ENCODE measurements at regions not wholly inside any gene's neighbourhood (a gene's known extent, or its start where the extent isn't known, plus 50 kb on each side); places are given as distances from the start of the nearest gene placed in this dataset.

DNA sequence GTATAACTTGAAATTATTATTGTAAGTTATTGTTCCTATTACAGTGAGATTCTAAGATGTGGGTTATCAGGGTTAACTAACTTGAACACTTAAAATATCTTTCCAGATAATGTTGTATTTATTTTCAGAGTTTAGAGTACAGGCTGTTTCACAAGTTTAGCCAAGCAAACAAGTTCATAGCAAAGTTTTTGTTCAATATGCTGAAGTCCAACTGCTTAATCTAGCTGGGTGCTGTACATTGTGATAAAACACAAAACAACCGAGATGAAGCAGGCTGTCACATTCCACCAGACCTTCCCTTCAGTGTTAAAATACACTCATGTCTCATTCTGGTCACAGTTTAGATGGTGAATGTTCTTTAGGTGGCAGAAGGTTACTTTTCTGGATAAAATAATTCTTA, 148.0 kb upstream of the PCDH20 start:
- Histone ChIP-seq H3K4me1 (ENCODE audit: control insufficient read depth in 1 of 2, insufficient read depth in 2 of 2, low read length in 2 of 2) (no peaks in the 10 kb centered on the region), H3K4me3 (replicated peaks in 1 of 2; ENCODE audit: low read depth in 1 of 2, low read length in 2 of 2) (no peak overlapping the region), H3K9ac (ENCODE audit: low read length) (no peak overlapping the region), H3K27me3 (ENCODE audit: insufficient read depth, low read length) (no peaks in the 10 kb centered on the region), H2AFZ (ENCODE audit: low read depth, low read length, poor library complexity, severe bottlenecking) (peak overlapping the region; percentile 60), H4K20me1 (ENCODE audit: insufficient read depth) (no peaks in the 10 kb centered on the region), H3K9me2 (ENCODE audit: insufficient read depth) (no peaks in the 10 kb centered on the region), H3K79me2 (ENCODE audit: insufficient read depth, low read length) (no peaks in the 10 kb centered on the region), H3K9me3 (ENCODE audit: control insufficient read depth in 1 of 2, insufficient read depth in 1 of 2, low read depth in 1 of 2, low read length in 2 of 2) (no peaks in the 10 kb centered on the region), H3K4me2 (ENCODE audit: low read length) (no peak overlapping the region), H3K36me3 (ENCODE audit: control insufficient read depth in 1 of 2, insufficient read depth in 2 of 2, low read length in 2 of 2) (no peaks in the 10 kb centered on the region), H3K27ac (ENCODE audit: low read depth, low read length) (no peak overlapping the region)
- DNase-seq (ENCODE audit: low read depth, low spot score) (no peak), ATAC-seq (no peak)
- intact Hi-C loops (cut with micrococcal nuclease): loop anchor here (10.0 kb wide), 1 partner anchor 59 kb away; no protein-coding TSS in a partner anchor
- POLR2A ChIA-PET: no interaction called here
- BruUV-seq (replicated peaks): no TSS peak
- RAD21 ChIA-PET (ENCODE audit: low non-redundant PET in 1 of 2, low total read pairs in 2 of 2, uncharacterized antibody in 2 of 2, unreplicated experiment in 2 of 2): no interaction called here
- TF ChIP-seq ELF1 (IDR thresholded peaks at IDR 0.05; ENCODE audit: borderline replicate concordance, low read depth) (no peak), ZNF274 (IDR thresholded peaks at IDR 0.05; ENCODE audit: low read depth, low read length) (no peak), POLR2AphosphoS5 (IDR thresholded peaks at IDR 0.05; ENCODE audit: low read depth, low read length) (no peak), YY1 (IDR thresholded peaks at IDR 0.05; ENCODE audit: extremely low read depth, insufficient replicate concordance, low read depth, low read length) (no peak), FOSL1 (IDR thresholded peaks at IDR 0.05; ENCODE audit: low read depth) (no peak), RAD21 (IDR thresholded peaks at IDR 0.05; ENCODE audit: low read depth) (no peak), TCF7L2 (IDR thresholded peaks at IDR 0.05; ENCODE audit: borderline replicate concordance, extremely low read depth, insufficient read depth, insufficient read length) (no peak)
- CTCF ChIA-PET: no interaction called here

GRCh38 chr13:61546911-61547310, 131.3 kb upstream of the PCDH20 start:
- Histone ChIP-seq H3K4me3 (replicated peaks in 1 of 2; ENCODE audit: low read depth in 1 of 2, low read length in 2 of 2) (no peak overlapping the region), H3K9me2 (ENCODE audit: insufficient read depth) (no peaks in the 10 kb centered on the region), H3K9ac (ENCODE audit: low read length) (no peak overlapping the region), H3K4me1 (ENCODE audit: control insufficient read depth in 1 of 2, insufficient read depth in 2 of 2, low read length in 2 of 2) (no peaks in the 10 kb centered on the region), H3K79me2 (ENCODE audit: insufficient read depth, low read length) (no peaks in the 10 kb centered on the region), H3K9me3 (ENCODE audit: control insufficient read depth in 1 of 2, insufficient read depth in 1 of 2, low read depth in 1 of 2, low read length in 2 of 2) (no peaks in the 10 kb centered on the region), H3K27ac (ENCODE audit: low read depth, low read length) (no peak overlapping the region), H3K36me3 (ENCODE audit: control insufficient read depth in 1 of 2, insufficient read depth in 2 of 2, low read length in 2 of 2) (no peaks in the 10 kb centered on the region), H4K20me1 (ENCODE audit: insufficient read depth) (no peaks in the 10 kb centered on the region), H3K4me2 (ENCODE audit: low read length) (no peak overlapping the region), H2AFZ (ENCODE audit: low read depth, low read length, poor library complexity, severe bottlenecking) (no peak overlapping the region), H3K27me3 (ENCODE audit: insufficient read depth, low read length) (no peaks in the 10 kb centered on the region)
- DNase-seq (ENCODE audit: low read depth, low spot score) (no peak), ATAC-seq (no peak)
- BruUV-seq (replicated peaks): no TSS peak
- RAD21 ChIA-PET (ENCODE audit: low non-redundant PET in 1 of 2, low total read pairs in 2 of 2, uncharacterized antibody in 2 of 2, unreplicated experiment in 2 of 2): no interaction called here
- CTCF ChIA-PET: no interaction called here
- intact Hi-C loops (cut with micrococcal nuclease): no loop called here
- POLR2A ChIA-PET: no interaction called here
- TF ChIP-seq, protein P1, sequence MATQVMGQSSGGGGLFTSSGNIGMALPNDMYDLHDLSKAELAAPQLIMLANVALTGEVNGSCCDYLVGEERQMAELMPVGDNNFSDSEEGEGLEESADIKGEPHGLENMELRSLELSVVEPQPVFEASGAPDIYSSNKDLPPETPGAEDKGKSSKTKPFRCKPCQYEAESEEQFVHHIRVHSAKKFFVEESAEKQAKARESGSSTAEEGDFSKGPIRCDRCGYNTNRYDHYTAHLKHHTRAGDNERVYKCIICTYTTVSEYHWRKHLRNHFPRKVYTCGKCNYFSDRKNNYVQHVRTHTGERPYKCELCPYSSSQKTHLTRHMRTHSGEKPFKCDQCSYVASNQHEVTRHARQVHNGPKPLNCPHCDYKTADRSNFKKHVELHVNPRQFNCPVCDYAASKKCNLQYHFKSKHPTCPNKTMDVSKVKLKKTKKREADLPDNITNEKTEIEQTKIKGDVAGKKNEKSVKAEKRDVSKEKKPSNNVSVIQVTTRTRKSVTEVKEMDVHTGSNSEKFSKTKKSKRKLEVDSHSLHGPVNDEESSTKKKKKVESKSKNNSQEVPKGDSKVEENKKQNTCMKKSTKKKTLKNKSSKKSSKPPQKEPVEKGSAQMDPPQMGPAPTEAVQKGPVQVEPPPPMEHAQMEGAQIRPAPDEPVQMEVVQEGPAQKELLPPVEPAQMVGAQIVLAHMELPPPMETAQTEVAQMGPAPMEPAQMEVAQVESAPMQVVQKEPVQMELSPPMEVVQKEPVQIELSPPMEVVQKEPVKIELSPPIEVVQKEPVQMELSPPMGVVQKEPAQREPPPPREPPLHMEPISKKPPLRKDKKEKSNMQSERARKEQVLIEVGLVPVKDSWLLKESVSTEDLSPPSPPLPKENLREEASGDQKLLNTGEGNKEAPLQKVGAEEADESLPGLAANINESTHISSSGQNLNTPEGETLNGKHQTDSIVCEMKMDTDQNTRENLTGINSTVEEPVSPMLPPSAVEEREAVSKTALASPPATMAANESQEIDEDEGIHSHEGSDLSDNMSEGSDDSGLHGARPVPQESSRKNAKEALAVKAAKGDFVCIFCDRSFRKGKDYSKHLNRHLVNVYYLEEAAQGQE (IDR thresholded peaks at IDR 0.05; ENCODE audit: low read depth): no peak
- TF ChIP-seq, protein P2, sequence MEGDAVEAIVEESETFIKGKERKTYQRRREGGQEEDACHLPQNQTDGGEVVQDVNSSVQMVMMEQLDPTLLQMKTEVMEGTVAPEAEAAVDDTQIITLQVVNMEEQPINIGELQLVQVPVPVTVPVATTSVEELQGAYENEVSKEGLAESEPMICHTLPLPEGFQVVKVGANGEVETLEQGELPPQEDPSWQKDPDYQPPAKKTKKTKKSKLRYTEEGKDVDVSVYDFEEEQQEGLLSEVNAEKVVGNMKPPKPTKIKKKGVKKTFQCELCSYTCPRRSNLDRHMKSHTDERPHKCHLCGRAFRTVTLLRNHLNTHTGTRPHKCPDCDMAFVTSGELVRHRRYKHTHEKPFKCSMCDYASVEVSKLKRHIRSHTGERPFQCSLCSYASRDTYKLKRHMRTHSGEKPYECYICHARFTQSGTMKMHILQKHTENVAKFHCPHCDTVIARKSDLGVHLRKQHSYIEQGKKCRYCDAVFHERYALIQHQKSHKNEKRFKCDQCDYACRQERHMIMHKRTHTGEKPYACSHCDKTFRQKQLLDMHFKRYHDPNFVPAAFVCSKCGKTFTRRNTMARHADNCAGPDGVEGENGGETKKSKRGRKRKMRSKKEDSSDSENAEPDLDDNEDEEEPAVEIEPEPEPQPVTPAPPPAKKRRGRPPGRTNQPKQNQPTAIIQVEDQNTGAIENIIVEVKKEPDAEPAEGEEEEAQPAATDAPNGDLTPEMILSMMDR (IDR thresholded peaks at IDR 0.05 in 2 of 3, conservative IDR thresholded peaks at IDR 0.05 in 1 of 3; ENCODE audit: borderline replicate concordance in 1 of 3, insufficient read depth in 1 of 3, low read depth in 2 of 3, low read length in 2 of 3): no peak
- TF ChIP-seq SP1 (IDR thresholded peaks at IDR 0.05; ENCODE audit: low read depth) (no peak), SIN3A (IDR thresholded peaks at IDR 0.05; ENCODE audit: low read depth) (no peak), ELF1 (IDR thresholded peaks at IDR 0.05; ENCODE audit: borderline replicate concordance, low read depth) (no peak), SRF (IDR thresholded peaks at IDR 0.05; ENCODE audit: low read depth) (no peak), FOSL1 (IDR thresholded peaks at IDR 0.05; ENCODE audit: low read depth) (no peak), ZNF274 (IDR thresholded peaks at IDR 0.05; ENCODE audit: low read depth, low read length) (no peak)
- TF ChIP-seq, protein P3, sequence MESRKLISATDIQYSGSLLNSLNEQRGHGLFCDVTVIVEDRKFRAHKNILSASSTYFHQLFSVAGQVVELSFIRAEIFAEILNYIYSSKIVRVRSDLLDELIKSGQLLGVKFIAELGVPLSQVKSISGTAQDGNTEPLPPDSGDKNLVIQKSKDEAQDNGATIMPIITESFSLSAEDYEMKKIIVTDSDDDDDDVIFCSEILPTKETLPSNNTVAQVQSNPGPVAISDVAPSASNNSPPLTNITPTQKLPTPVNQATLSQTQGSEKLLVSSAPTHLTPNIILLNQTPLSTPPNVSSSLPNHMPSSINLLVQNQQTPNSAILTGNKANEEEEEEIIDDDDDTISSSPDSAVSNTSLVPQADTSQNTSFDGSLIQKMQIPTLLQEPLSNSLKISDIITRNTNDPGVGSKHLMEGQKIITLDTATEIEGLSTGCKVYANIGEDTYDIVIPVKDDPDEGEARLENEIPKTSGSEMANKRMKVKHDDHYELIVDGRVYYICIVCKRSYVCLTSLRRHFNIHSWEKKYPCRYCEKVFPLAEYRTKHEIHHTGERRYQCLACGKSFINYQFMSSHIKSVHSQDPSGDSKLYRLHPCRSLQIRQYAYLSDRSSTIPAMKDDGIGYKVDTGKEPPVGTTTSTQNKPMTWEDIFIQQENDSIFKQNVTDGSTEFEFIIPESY (IDR thresholded peaks at IDR 0.05; ENCODE audit: extremely low read depth, insufficient replicate concordance, low read length): no peak

All from HCT116 (cell line).